ENCODE measurements at regions not wholly inside any gene's neighbourhood (a gene's known extent, or its start where the extent isn't known, plus 50 kb on each side); places are given as distances from the start of the nearest gene placed in this dataset.

- no peak for TF ChIP-seq TSHZ2 (CRISPR knock-in tag; IDR thresholded peaks at IDR 0.05)
- no peak for TF ChIP-seq ZNF8 (CRISPR knock-in tag; IDR thresholded peaks at IDR 0.05)
- TF ChIP-seq CREB5 (CRISPR knock-in tag; IDR thresholded peaks at IDR 0.05; ENCODE audit: low read depth), result no peak
- TF ChIP-seq CSRNP3 (CRISPR knock-in tag; IDR thresholded peaks at IDR 0.05), result no peak
- no peak for TF ChIP-seq ZFP3 (CRISPR knock-in tag; IDR thresholded peaks at IDR 0.05)
These were observed 83.8 kb upstream of the TSPAN2 start (continued) for GRCh38 chr1:115173151-115173550.

GRCh38 chr1:115172270-115172669 lies 83.0 kb upstream of the TSPAN2 start:
- TF ChIP-seq ESRRG (CRISPR knock-in tag; IDR thresholded peaks at IDR 0.05), result no peak
- TF ChIP-seq SNAI2 (CRISPR knock-in tag; IDR thresholded peaks at IDR 0.05), result no peak
- TF ChIP-seq ZNF8 (CRISPR knock-in tag; IDR thresholded peaks at IDR 0.05), result no peak
- TF ChIP-seq POU6F1 (CRISPR knock-in tag; IDR thresholded peaks at IDR 0.05; ENCODE audit: borderline replicate concordance, low read depth), result no peak
- TF ChIP-seq ISL1 (CRISPR knock-in tag; IDR thresholded peaks at IDR 0.05), result no peak
- TF ChIP-seq CREB5 (CRISPR knock-in tag; IDR thresholded peaks at IDR 0.05; ENCODE audit: low read depth), result no peak
- no peak for TF ChIP-seq CSDC2 (CRISPR knock-in tag; IDR thresholded peaks at IDR 0.05)
- no peak for TF ChIP-seq BACH2 (CRISPR knock-in tag; IDR thresholded peaks at IDR 0.05; ENCODE audit: borderline replicate concordance)
- no peak for TF ChIP-seq TOX (CRISPR knock-in tag; IDR thresholded peaks at IDR 0.05; ENCODE audit: borderline replicate concordance)
- no peak for TF ChIP-seq ZNF565 (CRISPR knock-in tag; conservative IDR thresholded peaks at IDR 0.05; ENCODE audit: low read depth)
- TF ChIP-seq TCF4 (CRISPR knock-in tag; IDR thresholded peaks at IDR 0.05; ENCODE audit: borderline replicate concordance), result no peak
- TF ChIP-seq TSHZ2 (CRISPR knock-in tag; IDR thresholded peaks at IDR 0.05), result no peak
- TF ChIP-seq ZFP30 (CRISPR knock-in tag; IDR thresholded peaks at IDR 0.05), result no peak
- TF ChIP-seq PATZ1 (CRISPR knock-in tag; IDR thresholded peaks at IDR 0.05; ENCODE audit: borderline replicate concordance), result no peak
- TF ChIP-seq CSRNP3 (CRISPR knock-in tag; IDR thresholded peaks at IDR 0.05), result no peak
- no peak for ATAC-seq

All from SK-N-SH treated with all-trans-retinoic acid at 6 μM for 48 hours (cell line).